ENCODE measurements at regions not wholly inside any gene's neighbourhood (a gene's known extent, or its start where the extent isn't known, plus 50 kb on each side); places are given as distances from the start of the nearest gene placed in this dataset.
"Not testable (repeated sequence)": the region's sequence is repeated elsewhere in the genome, so short reads cannot be mapped to it uniquely, and the experiment has no call there.

DNA sequence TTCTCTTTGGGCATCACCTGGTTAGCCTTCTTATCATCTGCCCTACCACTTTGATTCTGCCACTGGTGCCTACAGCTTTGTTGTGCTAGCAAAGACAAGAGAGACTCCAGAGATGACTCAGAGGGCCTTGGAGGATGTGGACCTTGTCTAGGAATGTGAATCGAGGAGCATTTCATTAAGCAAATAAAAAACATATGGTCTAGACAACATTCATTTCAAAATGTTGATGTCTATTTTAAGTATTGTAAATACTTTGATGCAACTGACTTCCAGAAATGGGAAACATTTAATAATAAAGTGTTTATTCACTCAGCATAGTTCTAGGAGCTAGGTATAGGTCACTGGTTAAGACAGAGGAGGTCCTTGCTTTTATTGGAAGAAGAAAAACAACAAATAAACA, 195.5 kb downstream of the CDCA7 start:
- no peak for DNase-seq

DNA sequence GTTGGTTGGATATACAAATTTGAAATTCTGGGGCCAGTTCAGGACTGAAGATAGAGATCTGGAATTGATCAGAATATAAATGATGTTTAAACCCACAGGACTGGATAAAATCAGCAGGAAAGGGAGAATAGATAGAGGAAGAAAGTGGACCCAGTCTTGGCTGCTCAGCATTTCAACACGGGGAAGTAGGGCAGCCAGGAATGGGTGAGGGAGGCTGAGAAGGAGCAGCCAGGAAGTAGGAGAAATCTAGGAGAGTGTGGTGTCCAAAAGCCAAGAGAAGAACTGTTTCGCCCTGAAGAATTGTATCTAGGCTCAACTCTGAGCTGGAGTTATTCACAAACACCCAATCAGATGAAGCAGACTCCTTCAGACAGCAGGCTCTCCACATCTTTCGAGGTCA, 197.9 kb downstream of the CDCA7 start:
- DNase-seq = no peak

DNA sequence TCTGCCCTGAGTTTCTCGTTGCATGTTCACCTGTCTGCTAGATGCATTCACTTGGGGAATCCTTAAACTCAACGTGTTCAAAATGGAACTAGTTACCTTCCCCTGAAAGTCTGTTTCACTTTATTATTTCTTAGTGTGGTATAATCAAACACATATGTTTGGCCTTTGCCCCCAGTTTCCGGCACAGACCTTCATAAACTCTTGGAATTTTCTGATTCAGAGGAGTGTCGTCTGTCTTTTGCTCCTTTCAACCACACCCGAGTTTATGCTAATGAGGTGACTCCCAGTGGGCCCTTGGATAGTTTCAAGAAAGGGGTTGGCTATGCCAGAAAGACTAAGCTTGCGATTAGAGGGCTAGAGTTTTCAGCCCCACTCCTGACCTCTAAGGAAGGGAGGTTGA, 198.9 kb downstream of the CDCA7 start:
- DNase-seq = no peak

DNA sequence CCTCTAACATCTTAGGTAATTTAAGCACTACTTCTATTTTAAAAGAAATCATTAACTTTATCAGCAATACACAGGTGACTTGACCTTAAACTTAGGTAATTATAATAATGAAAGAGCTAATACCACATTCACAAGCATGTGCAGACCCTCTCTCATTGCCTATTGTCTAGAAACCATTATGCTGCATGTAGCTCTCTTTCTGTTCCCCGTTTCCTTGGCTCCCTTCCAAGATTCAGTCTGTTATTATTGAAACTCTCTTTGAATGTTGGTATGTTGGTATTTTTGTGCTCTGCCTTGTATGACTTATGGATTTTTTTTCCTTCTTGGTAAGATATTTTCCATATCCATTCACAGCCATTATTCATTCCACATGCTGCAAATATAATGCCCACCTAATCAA, 201.2 kb downstream of the CDCA7 start:
- DNase-seq = no peak

DNA sequence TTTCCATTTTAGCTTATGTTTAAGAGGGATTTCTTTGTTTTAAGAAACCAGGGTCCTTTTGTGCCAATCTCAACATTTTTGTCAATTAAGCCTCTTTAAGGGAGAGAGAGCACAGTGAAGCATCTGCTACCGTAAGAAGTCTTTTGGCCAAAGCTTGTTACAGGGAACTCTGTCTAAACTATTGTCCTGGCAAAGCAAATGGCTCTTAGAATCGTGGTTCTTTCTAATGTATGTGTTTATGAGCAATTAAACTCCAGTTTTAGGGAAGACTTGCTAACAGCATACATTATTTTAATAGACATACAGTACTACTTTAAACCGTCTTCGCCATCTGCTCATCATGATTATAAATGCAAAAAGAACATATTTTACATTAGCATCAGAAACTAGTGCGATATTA, 202.1 kb downstream of the CDCA7 start:
- no peak for DNase-seq

DNA sequence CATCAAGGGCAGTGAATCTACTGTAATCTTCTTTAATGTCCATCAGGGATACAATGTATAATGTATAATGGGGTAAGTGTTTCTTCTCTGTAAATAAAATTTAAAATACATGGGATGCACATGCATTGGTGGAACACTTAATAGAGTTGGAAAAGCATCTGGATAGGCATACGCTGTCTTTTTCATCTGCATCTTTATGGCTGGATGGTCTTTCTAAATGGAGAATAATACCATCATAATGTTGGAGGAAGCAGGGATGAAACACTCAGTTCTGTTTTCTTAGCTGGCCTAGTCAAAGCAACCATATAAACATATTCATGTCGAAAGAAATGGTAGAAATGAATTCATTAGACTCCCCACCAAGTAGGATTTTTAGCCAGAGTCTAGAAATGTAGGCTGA, 202.8 kb downstream of the CDCA7 start:
- no peak for DNase-seq

DNA sequence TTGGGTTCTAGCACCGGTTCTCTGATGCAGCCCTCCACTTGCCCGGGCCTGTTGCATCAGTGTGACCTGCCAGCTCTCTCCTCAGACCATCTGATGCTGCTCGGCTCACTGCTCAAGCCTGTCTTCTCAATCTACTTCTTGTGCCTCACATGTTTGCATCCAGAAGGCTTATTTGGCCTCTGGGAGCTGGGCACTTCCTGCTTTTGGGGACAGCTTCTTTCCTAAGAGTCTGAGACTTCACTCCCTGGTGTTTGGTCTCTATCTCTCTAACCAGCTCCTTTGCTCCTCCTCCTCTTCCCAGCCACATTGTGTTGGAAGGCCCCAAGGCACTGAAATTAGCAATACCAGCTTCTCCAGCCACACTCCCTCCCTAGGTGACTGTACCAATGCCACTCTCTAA, 212.8 kb downstream of the CDCA7 start:
- DNase-seq = no peak

DNA sequence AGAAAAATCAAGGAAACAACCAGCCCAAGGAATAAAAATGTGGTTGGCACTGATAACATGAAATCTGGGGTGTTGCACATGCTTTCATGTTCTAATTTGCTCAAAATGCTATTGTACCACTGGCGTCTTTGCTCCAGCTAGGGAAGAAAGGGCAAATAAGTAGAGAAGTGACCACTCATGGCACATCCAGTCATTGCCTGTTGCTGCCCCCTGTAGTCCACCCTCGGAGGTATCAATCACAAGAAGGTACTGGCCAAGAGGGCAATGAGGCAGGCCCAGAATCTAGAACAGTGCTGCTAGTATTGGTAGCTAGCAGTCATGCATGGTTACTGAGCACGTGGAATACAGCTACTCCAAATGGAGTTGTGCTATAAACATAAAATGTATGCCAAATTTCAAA, 213.4 kb downstream of the CDCA7 start:
- no peak for DNase-seq

DNA sequence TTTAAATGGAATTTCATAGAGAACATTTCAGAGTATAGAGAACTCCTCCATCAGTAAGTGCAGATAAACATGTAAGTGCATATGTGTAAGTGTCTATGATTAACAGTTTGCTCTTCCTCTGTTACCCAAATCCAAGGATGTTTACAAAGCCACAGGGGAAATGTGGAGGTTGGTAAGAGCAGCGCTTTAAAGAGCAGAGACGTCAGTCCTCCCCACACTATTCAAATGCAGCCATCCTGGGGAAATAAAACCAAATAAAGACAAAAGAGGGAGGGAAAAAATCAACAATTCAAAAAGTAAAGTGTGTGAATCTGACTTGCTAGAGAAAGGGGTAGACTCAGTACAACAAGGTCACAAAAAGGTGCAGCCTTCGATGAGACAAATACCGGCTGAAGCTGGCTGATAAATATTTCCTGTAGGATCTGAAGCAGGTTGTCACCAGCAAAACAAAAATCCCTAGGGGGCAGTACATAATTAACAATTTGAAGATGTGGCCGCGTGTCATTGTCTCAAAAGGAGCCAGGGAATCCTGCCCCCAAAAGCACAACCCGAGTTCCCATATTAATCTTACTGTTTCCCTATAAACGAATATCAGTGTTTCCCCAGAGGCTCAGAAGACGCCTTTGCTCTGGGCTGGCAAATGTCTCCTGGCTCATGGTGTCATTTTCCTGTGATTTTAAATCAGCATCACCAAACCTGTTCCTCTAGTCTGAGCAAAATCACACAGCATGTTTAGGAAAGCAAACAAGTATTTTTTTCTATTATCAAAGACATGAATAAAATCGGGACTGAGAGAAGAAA, 216.5 kb downstream of the CDCA7 start:
- DNase-seq = no peak

DNA sequence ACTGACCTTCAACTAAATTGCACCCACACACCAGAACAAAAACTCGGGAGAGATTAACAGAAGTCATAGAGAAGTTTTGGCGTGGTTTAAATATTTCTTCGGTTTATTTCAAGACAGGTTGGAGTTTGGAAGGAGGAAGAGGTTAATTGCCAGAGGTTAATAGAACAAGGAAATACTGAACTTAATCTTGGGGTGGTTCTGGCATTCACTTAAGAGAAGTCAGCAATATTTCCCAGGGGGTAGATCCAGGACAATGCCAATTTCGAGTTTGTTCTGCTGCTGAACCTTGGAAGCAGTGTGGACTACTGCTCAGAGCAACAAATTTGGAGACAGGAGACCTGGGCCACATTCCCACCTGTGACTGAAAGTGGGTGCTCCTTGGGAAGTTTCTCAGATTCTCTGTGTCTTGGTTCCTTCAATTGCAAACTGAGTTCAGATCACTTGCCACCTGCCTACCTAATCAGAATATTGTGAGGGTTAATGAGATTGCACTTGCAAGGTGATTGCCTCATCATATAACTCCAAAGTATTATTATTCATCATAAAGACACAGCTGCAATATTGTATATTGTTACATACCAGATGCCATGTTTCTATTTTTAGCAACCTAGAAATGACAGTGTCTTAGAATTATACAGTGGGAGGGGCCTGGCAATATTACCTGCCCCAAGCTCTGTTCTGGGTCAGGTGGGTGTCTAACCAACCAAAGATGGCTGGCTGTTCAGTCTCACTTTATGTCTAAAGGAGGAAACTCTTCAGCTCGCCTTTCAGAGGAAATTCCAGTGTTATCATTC, 217.4 kb downstream of the CDCA7 start:
- DNase-seq = no peak

DNA sequence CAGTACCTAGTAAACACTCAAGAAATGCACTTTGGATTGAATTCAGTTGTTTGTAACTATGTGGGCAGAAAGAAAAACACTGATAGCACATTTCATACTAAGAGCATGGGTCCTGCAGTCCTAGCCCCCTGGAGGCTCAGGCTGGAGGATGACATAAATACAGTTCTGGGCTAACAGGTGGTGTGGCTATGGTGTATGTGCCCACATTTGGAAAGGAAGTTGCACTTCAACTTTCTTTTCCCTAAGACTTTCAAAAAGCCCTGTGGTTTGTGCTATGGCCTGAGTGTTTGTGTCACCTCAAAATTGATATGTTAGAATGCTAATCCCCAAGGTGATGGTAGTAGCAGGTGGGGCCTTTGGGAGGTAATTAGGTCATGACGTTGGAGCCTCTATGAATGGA, 218.2 kb downstream of the CDCA7 start:
- DNase-seq = no peak

DNA sequence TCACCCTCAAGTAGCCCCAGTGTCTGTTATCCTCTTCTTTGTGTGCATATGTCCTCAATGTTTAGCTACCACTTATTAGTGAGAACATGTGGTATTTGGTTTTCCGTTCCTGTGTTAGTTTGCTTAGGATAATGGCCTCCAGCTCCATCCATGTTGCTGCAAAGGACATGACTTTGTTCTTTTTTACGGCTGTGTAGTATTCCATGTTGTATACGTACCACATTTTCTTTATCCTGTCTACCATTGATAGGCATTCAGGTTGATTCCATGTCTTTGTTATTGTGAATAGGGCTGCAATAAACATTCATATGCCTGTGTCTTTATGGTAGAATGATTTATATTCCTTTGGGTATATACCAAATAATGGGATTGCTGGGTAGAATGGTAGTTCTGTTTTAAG, 219.1 kb downstream of the CDCA7 start:
- DNase-seq = not testable (repeated sequence)

DNA sequence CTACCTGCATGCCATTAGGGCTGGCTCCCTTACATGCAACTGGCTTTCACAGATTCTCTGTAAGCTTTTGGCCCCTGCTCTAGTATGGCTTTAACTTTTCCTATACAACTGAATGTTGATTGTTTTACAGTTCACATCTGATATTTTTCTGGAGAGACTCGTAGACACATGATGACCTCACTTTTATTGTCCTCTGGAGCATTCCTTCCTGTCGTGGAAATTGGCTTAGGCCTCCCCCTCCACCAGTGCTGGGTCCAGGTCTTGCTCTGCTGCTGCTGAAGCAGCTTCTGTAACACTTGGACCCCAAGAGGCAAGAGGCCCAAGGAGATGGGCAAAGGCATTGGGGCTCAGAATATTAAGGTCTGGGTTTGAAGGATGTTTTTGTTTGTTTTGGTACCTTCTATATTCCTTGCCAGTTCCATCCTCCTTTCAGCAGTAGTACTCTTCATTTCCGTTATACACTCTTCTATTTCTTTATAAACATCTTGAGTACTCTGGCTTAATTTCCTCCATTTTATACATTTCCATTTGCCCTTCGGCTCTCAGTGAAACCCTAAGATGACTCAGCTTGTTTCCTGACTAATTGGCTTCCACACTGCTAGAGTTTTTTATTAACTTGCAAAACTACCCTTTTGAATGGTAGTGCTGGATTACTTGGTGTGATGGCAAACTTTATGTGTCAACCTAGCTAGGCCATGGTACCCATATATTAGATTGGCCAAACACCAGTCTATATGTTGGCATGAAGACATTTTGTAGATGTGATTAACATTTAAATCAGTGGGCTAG, 219.8 kb downstream of the CDCA7 start:
- no peak for DNase-seq

DNA sequence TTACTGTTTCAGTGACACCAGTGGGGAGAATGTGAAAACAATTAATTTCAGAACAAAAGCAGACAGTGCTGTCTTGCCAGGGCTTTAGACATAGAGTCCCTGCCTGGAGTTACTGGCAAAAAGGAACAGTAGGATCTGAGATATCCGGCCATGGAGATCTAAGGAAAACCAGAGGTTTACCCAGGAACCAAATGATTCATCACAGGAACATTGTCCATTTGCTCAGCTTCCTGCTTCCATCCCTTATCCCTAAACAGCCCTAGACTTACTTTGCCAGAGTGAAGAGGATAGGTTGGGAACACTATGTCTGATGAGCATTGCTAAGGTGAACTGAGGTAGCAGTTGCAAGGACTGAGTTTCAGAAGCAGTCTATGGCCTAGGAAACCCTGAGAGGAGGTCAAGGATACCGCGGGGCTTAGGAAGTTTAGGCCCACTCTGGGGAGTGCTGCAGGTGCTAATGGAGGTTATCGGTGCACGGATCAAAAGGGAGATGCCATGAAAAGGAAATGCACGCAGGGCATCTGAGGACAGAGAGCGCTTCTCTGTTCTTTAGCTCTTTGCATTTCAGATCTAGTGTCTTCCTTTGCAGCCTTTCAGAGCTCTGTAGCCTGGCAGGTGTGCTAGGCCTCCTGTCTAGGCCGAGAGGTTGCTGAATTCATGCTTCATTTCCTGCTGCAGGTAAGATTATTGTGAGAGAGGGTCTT, 223.9 kb downstream of the CDCA7 start:
- no peak for DNase-seq

DNA sequence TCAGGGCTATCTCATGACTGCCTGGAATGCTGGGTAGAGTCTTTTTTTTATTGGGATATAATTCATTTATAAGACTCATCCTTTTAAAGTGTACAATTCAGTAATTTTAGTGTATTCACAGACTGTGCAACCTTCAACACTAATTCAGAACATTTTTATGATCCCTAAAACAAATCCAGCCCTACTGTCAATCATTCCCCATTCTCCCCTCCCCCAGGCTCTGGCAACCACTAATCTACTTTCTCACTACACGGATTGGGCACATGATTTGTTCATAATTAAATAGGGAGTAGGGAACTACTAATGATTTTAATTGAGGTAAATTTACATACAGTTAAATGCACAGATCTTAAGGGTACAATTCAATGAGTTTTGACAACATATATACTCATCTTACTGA, 225.7 kb downstream of the CDCA7 start:
- DNase-seq = no peak

DNA sequence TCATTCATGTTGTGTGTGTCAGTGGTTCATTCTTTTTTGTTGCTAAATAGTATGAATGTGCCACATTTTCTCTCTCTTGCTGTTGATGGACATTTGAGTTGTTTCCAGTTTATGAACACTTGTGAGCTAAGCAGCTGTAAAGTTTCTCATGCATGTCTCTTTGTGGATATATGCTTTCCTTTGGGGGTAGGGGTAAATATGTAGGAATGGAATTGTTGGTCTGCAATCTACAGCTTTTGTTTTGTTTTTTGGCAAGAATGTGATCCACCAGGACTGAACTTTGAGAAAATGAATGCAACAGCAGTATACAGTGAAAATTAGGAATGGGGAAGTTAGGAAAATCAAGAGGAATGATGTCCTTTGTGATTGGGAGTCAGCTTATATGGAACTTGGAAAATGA, 226.3 kb downstream of the CDCA7 start:
- DNase-seq = no peak

DNA sequence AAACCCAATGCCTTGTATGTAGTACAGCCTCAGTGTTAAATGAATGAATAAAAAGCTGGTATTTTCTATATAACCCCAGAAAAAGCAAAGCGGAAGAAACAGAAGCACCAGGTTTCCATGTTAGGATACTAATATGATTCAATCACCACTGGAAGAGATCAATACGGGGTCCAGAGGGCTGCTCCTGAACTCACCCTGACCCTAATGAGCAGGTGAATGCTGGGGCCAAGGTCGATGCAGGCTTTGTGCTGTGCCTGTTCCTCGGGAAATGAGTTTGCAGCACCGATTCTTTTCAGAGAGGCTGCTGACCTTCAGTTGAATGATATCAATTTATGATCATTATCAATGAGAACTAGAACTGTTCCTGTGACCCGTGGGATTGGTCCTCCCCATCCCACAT, 228.5 kb downstream of the CDCA7 start:
- DNase-seq = no peak

DNA sequence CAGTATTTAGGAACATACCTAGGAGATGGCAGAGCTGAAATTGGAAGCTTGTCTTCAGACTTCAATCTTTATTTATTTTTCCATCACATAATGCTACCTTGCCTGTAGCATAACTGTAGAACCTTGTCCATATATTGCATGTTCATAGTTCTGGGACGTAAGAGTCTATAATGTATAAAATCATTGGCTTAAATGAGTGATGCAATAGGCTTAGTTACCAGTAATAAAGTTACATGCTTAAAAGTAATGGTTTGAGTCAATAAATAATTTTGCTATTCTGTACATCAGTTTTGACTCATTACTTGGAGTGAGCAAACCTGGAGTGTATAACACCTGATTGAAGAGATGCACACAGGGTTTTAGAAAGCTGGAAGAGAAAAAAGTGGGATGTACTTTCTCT, 229.3 kb downstream of the CDCA7 start:
- no peak for DNase-seq

DNA sequence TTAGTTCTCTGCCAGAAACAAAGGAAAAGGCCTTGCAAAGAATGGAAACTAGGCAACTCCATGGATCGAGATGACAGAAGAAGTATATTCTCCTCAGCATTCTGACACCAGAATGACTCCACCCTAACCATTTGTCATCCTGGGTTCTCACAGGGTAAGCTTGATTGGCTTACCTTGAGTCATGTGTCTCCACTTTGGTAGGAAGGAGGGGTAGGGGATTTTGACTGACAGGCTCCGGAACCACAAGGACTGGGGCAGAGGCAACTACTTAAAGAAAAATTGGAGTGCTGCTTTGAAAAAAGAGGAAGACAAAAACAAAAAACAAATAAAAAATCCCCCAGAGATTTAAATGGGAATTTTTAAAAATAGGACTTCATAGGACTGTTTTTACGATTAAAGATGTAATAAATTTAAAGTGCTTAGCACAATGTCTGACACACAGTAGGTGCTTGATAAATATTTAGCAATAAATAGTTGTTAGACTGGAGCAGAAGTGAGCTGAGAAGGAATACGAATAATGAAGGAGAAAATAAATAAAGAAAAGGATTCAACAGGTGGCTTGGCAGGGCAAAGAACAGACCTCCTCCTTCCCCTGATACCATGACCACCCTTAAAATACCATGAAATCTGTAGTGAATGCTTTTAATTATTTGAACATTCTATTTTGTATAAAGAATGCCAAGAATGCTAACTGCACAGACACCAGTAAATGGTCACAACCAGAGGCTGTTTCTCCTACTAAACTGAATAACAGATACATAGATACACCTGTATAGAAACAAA, 230.2 kb downstream of the CDCA7 start:
- DNase-seq = no peak

DNA sequence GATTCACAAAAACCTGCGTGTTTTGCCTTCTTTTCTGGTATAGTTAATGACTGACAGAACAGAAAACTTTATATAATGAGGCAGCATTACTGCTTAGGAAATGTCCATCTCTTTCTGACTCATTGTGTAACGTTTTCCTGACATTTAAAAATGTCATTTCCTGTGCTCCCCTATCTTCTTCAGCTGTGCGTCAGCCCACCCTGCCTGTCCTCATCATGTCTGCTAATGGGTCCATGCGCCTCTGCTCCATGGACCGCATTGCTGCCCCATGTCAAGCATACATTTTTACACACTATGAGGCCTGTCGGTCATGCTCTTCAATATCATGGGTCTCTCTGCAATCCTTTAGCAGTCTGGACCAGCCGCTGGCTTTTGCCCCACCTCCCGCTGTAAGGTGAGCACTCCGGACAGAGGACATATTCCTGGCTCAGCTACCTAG, 234.3 kb downstream of the CDCA7 start:
- DNase-seq = no peak

DNA sequence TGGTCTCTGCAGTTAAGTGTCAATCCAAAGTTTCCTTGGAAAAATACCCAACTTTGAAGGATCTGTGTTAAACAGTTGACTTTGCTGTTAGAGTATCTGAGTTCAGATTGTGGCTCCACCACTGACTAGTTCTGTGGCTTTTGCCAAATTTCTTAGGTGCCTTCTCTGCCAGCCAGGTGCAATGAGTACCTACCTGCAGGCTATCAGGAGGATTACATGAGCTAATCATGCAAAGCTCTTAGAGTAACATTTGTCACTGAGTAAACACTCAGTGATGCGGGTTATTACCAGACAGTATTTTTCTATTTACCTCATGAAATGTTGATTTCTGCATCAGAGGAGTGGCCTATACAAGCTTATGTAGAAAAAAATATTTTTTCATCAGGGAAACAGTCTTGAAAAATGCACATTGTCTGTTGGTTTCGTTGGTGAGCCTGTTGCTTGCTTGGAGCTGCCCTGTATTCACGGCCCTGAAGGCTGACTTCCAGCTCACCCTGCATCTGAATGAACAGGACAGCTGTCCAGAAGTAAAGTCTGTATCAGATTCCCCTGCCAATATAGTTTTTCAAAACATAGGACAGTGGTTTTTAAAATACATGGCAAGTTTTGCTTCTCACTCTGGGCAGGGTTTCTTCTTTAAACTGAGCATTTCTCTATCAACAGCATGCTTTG, 235.1 kb downstream of the CDCA7 start:
- no peak for DNase-seq
